WTC11 (cell line): ENCODE measurements at regions not wholly inside any gene's neighbourhood (a gene's known extent, or its start where the extent isn't known, plus 50 kb on each side); places are given as distances from the start of the nearest gene placed in this dataset.

Source experiments
- ATAC-seq: fragments of 200-7000 bp; cut with Tn5 transposase; 2 replicates; pipeline ENCODE4 v1.10.0; 2021; ENCODE audit warnings: mild to moderate bottlenecking, moderate library complexity
- CTCF ChIA-PET: fragments of 300-600 bp; sonication (Branson Sonifier 250); formaldehyde crosslinking; loops from one replicate; lab custom pipeline; 2021; ENCODE audit warnings: antibody characterized with exemption; lab: Charles Lee
- POLR2A ChIA-PET: fragments of 350-600 bp; sonication (Branson Sonifier 250); formaldehyde crosslinking; loops from one replicate; lab custom pipeline; 2021; ENCODE audit warnings: antibody characterized with exemption; lab: Charles Lee
- DNase-seq: peaks from one replicate; pipeline ENCODE4 v3.0.0; 2021; ENCODE audit warnings: low spot score
- H3K27ac Mint-ChIP-seq: 2 replicates; pipeline ENCODE4 v1.8.0; 2021; ENCODE audit warnings: mixed read lengths
- H3K27me3 Mint-ChIP-seq: 2 replicates; pipeline ENCODE4 v1.8.0; 2021; ENCODE audit warnings: low read depth, mild to moderate bottlenecking, moderate library complexity, mixed read lengths
- H3K36me3 Mint-ChIP-seq: 2 replicates; pipeline ENCODE4 v1.8.0; 2021; ENCODE audit warnings: mixed read lengths
- H3K4me1 Mint-ChIP-seq: 2 replicates; pipeline ENCODE4 v1.8.0; 2022; ENCODE audit warnings: mixed read lengths
- H3K4me3 Mint-ChIP-seq: 2 replicates; pipeline ENCODE4 v1.8.0; 2021; ENCODE audit warnings: mild to moderate bottlenecking, moderate library complexity, mixed read lengths
- H3K9me3 Mint-ChIP-seq: 2 replicates; pipeline ENCODE4 v1.8.0; 2021; ENCODE audit warnings: mixed read lengths
- ATF1 ChIP-seq: sonication (generic); formaldehyde crosslinking; IDR thresholded peaks from 2 replicates; pipeline ENCODE4 v1.8.1; 2023; ENCODE audit warnings: mild to moderate bottlenecking, moderate library complexity, missing genetic modification reagents
- ELF4 ChIP-seq: sonication (generic); formaldehyde crosslinking; IDR thresholded peaks from 2 replicates; pipeline ENCODE4 v1.8.1; 2022; ENCODE audit warnings: low read depth, mild to moderate bottlenecking, moderate library complexity, missing genetic modification reagents
- ETV6 ChIP-seq: sonication (generic); formaldehyde crosslinking; IDR thresholded peaks from 2 replicates; pipeline ENCODE4 v1.8.1; 2022; ENCODE audit warnings: mild to moderate bottlenecking, missing genetic modification reagents
- FOXJ3 ChIP-seq: sonication (generic); formaldehyde crosslinking; IDR thresholded peaks from 2 replicates; pipeline ENCODE4 v1.9.0; 2021; ENCODE audit warnings: missing genetic modification reagents, mild to moderate bottlenecking, borderline replicate concordance
- FOXK1 ChIP-seq: sonication (generic); formaldehyde crosslinking; IDR thresholded peaks from 2 replicates; pipeline ENCODE4 v1.8.0; 2022; ENCODE audit warnings: mild to moderate bottlenecking, moderate library complexity, missing genetic modification reagents
- GABPB1 ChIP-seq: sonication (generic); formaldehyde crosslinking; IDR thresholded peaks from 2 replicates; pipeline ENCODE4 v1.8.1; 2023; ENCODE audit warnings: mild to moderate bottlenecking, missing genetic modification reagents
- IRF2 ChIP-seq: sonication (generic); formaldehyde crosslinking; IDR thresholded peaks from 2 replicates; pipeline ENCODE4 v1.8.0; 2022; ENCODE audit warnings: low read depth, missing genetic modification reagents, borderline replicate concordance
- JAZF1 ChIP-seq: fragments of 250-450 bp; sonication (Bioruptor Pico); IDR thresholded peaks from 2 replicates; pipeline ENCODE4 v1.9.0; 2021; ENCODE audit warnings: moderate library complexity, mild to moderate bottlenecking, inconsistent platforms
- JUN ChIP-seq: sonication (generic); formaldehyde crosslinking; IDR thresholded peaks from 2 replicates; pipeline ENCODE4 v1.8.0; 2023; ENCODE audit warnings: mild to moderate bottlenecking, missing genetic modification reagents
- KAT7 ChIP-seq: sonication (generic); formaldehyde crosslinking; IDR thresholded peaks from 2 replicates; pipeline ENCODE4 v1.8.1; 2023; ENCODE audit warnings: missing genetic modification reagents, mild to moderate bottlenecking, borderline replicate concordance
- SMAD4 ChIP-seq: sonication (generic); formaldehyde crosslinking; IDR thresholded peaks from 2 replicates; pipeline ENCODE4 v1.8.0; 2022; ENCODE audit warnings: mild to moderate bottlenecking, missing genetic modification reagents
- TCF7 ChIP-seq: sonication (generic); formaldehyde crosslinking; IDR thresholded peaks from 2 replicates; pipeline ENCODE4 v1.8.0; 2022; ENCODE audit warnings: mild to moderate bottlenecking, low read depth, missing genetic modification reagents, moderate library complexity
- TEAD1 ChIP-seq: sonication (generic); formaldehyde crosslinking; IDR thresholded peaks from 2 replicates; pipeline ENCODE4 v1.8.0; 2022; ENCODE audit warnings: mild to moderate bottlenecking, missing genetic modification reagents
- ZNF219 ChIP-seq: sonication (generic); formaldehyde crosslinking; IDR thresholded peaks from 2 replicates; pipeline ENCODE4 v1.8.0; 2023; ENCODE audit warnings: missing genetic modification reagents, mild to moderate bottlenecking, borderline replicate concordance
- ZNF232 ChIP-seq: sonication (generic); formaldehyde crosslinking; IDR thresholded peaks from 2 replicates; pipeline ENCODE4 v1.8.0; 2022; ENCODE audit warnings: mild to moderate bottlenecking, missing genetic modification reagents
- ZNF263 ChIP-seq: sonication (generic); formaldehyde crosslinking; IDR thresholded peaks from 2 replicates; pipeline ENCODE4 v1.8.1; 2022; ENCODE audit warnings: low read depth, mild to moderate bottlenecking, moderate library complexity, missing genetic modification reagents
- ZNF317 ChIP-seq: sonication (generic); formaldehyde crosslinking; IDR thresholded peaks from 2 replicates; pipeline ENCODE4 v1.8.1; 2023; ENCODE audit warnings: low read depth, mild to moderate bottlenecking, moderate library complexity, missing genetic modification reagents, borderline replicate concordance
- ZNF671 ChIP-seq: fragments of 250-450 bp; sonication (Bioruptor Pico); IDR thresholded peaks from 2 replicates; pipeline ENCODE4 v1.8.0; 2021; ENCODE audit warnings: mild to moderate bottlenecking
- ZSCAN18 ChIP-seq: fragments of 250-450 bp; sonication (Bioruptor Pico); IDR thresholded peaks from 2 replicates; pipeline ENCODE4 v2.1.2; 2022; ENCODE audit warnings: mild to moderate bottlenecking, moderate library complexity
- TF ChIP-seq, protein P1 (sequence below): sonication (generic); formaldehyde crosslinking; IDR thresholded peaks from 2 replicates; pipeline ENCODE4 v1.8.1; 2023; ENCODE audit warnings: mild to moderate bottlenecking, missing genetic modification reagents, borderline replicate concordance
- TF ChIP-seq, protein P2 (sequence below): sonication (generic); formaldehyde crosslinking; IDR thresholded peaks from 2 replicates; pipeline ENCODE4 v1.8.1; 2023; ENCODE audit warnings: mild to moderate bottlenecking, missing genetic modification reagents
- TF ChIP-seq, protein P3 (sequence below): sonication (generic); formaldehyde crosslinking; conservative IDR thresholded peaks from 2 replicates; pipeline ENCODE4 v1.8.1; 2022; ENCODE audit warnings: mild to moderate bottlenecking, missing genetic modification reagents
- TF ChIP-seq, protein P4 (sequence below): fragments of 250-450 bp; sonication (Bioruptor Pico); IDR thresholded peaks from 2 replicates; pipeline ENCODE4 v1.8.0; 2021; ENCODE audit warnings: mild to moderate bottlenecking

- H3K4me1 Mint-ChIP-seq, result no peaks in the 10 kb centered on the region
- TF ChIP-seq ZNF232 (no peak), KAT7 (no peak), ZSCAN18 (CRISPR knock-in tag) (no peak), JUN (CRISPR knock-in tag) (no peak), ETV6 (CRISPR knock-in tag) (no peak), ZNF219 (CRISPR knock-in tag) (no peak), JAZF1 (CRISPR knock-in tag) (no peak), ZNF671 (CRISPR knock-in tag) (no peak), ATF1 (CRISPR knock-in tag) (no peak), ZNF317 (CRISPR knock-in tag) (no peak), FOXJ3 (CRISPR knock-in tag) (no peak), ZNF263 (CRISPR knock-in tag) (no peak)
- TF ChIP-seq, protein P1, sequence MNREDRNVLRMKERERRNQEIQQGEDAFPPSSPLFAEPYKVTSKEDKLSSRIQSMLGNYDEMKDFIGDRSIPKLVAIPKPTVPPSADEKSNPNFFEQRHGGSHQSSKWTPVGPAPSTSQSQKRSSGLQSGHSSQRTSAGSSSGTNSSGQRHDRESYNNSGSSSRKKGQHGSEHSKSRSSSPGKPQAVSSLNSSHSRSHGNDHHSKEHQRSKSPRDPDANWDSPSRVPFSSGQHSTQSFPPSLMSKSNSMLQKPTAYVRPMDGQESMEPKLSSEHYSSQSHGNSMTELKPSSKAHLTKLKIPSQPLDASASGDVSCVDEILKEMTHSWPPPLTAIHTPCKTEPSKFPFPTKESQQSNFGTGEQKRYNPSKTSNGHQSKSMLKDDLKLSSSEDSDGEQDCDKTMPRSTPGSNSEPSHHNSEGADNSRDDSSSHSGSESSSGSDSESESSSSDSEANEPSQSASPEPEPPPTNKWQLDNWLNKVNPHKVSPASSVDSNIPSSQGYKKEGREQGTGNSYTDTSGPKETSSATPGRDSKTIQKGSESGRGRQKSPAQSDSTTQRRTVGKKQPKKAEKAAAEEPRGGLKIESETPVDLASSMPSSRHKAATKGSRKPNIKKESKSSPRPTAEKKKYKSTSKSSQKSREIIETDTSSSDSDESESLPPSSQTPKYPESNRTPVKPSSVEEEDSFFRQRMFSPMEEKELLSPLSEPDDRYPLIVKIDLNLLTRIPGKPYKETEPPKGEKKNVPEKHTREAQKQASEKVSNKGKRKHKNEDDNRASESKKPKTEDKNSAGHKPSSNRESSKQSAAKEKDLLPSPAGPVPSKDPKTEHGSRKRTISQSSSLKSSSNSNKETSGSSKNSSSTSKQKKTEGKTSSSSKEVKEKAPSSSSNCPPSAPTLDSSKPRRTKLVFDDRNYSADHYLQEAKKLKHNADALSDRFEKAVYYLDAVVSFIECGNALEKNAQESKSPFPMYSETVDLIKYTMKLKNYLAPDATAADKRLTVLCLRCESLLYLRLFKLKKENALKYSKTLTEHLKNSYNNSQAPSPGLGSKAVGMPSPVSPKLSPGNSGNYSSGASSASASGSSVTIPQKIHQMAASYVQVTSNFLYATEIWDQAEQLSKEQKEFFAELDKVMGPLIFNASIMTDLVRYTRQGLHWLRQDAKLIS, result no peak
- TF ChIP-seq, protein P2, sequence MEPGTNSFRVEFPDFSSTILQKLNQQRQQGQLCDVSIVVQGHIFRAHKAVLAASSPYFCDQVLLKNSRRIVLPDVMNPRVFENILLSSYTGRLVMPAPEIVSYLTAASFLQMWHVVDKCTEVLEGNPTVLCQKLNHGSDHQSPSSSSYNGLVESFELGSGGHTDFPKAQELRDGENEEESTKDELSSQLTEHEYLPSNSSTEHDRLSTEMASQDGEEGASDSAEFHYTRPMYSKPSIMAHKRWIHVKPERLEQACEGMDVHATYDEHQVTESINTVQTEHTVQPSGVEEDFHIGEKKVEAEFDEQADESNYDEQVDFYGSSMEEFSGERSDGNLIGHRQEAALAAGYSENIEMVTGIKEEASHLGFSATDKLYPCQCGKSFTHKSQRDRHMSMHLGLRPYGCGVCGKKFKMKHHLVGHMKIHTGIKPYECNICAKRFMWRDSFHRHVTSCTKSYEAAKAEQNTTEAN (CRISPR knock-in tag), result no peak
- TF ChIP-seq, protein P3, sequence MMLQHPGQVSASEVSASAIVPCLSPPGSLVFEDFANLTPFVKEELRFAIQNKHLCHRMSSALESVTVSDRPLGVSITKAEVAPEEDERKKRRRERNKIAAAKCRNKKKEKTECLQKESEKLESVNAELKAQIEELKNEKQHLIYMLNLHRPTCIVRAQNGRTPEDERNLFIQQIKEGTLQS (CRISPR knock-in tag), result no peak
- TF ChIP-seq, all 79 proteins: peak for 0
- no peak overlapping the region for H3K27ac Mint-ChIP-seq
- no peak for ATAC-seq
- H3K27me3 Mint-ChIP-seq, result peaks cover 24% of the 10 kb centered on the region
- H3K9me3 Mint-ChIP-seq, result peaks cover 20% of the 10 kb centered on the region
- no peaks in the 10 kb centered on the region for H3K36me3 Mint-ChIP-seq
- ChIA-PET CTCF (no interaction called here), POLR2A (no interaction called here)
- no peak overlapping the region for H3K4me3 Mint-ChIP-seq
- no peak for DNase-seq
Observed at GRCh38 chr5:135160036-135160675, 126.1 kb upstream of the PITX1 start.

GRCh38 chr5:135159626-135160025 is 125.6 kb upstream of the PITX1 start:
- ChIA-PET POLR2A (no interaction called here), CTCF (no interaction called here)
- DNase-seq (no peak), ATAC-seq (no peak)
- TF ChIP-seq, protein P3 (CRISPR knock-in tag), result no peak
- TF ChIP-seq IRF2 (CRISPR knock-in tag) (no peak), SMAD4 (no peak), TCF7 (CRISPR knock-in tag) (no peak), ELF4 (no peak), TEAD1 (CRISPR knock-in tag) (no peak), ETV6 (CRISPR knock-in tag) (no peak), ATF1 (CRISPR knock-in tag) (no peak), FOXK1 (no peak), GABPB1 (CRISPR knock-in tag) (no peak)
- TF ChIP-seq, protein P4, sequence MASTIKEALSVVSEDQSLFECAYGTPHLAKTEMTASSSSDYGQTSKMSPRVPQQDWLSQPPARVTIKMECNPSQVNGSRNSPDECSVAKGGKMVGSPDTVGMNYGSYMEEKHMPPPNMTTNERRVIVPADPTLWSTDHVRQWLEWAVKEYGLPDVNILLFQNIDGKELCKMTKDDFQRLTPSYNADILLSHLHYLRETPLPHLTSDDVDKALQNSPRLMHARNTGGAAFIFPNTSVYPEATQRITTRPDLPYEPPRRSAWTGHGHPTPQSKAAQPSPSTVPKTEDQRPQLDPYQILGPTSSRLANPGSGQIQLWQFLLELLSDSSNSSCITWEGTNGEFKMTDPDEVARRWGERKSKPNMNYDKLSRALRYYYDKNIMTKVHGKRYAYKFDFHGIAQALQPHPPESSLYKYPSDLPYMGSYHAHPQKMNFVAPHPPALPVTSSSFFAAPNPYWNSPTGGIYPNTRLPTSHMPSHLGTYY (CRISPR knock-in tag), result no peak
- no peak overlapping the region for H3K4me3 Mint-ChIP-seq
- peaks cover 20% of the 10 kb centered on the region for H3K9me3 Mint-ChIP-seq
- H3K4me1 Mint-ChIP-seq, result no peaks in the 10 kb centered on the region
- no peak overlapping the region for H3K27ac Mint-ChIP-seq
- H3K27me3 Mint-ChIP-seq, result peaks cover 24% of the 10 kb centered on the region
- no peaks in the 10 kb centered on the region for H3K36me3 Mint-ChIP-seq
